Spinal cord (tissue), 9 donors: ENCODE measurements at regions not wholly inside any gene's neighbourhood (a gene's known extent, or its start where the extent isn't known, plus 50 kb on each side); places are given as distances from the start of the nearest gene placed in this dataset.
A peak's percentile ranks its signal among the peaks of the same experiment; 100 is the strongest.

Experiments
- DNase-seq, 6 donors: peaks; one replicate each; pipeline versions ENCODE4 v3.0.0 to v3.0.0-alpha.2; 2013 to 2015; ENCODE audit warnings: low spot score in 6 of 6, low read depth in 4 of 6
- H3K27ac ChIP-seq: one replicate; pipeline ENCODE4 v1.5.1; 2013; ENCODE audit warnings: low read depth, low read length, control low read depth
- H3K27me3 ChIP-seq: one replicate; pipeline ENCODE4 v1.6.1; 2013; ENCODE audit warnings: low read length; ENCODE audit not compliant: control insufficient read depth, insufficient read depth
- H3K36me3 ChIP-seq: one replicate; pipeline ENCODE4 v1.6.1; 2013; ENCODE audit warnings: low read length; ENCODE audit not compliant: control insufficient read depth, insufficient read depth
- H3K4me1 ChIP-seq: one replicate; pipeline ENCODE4 v1.6.1; 2013; ENCODE audit warnings: low read length; ENCODE audit not compliant: control insufficient read depth, insufficient read depth
- H3K4me3 ChIP-seq: one replicate; pipeline ENCODE4 v1.5.1; 2013; ENCODE audit warnings: low read depth, low read length, control low read depth
- H3K9me3 ChIP-seq: one replicate; pipeline ENCODE4 v1.6.1; 2013; ENCODE audit warnings: low read length; ENCODE audit not compliant: control insufficient read depth, insufficient read depth
- WGBS: methylation state at CpG from one replicate; pipeline ENCODE4 v1.1.5; 2013; ENCODE audit warnings: missing lambda C conversion rate; ENCODE audit not compliant: insufficient coverage; 5-methylcytosine and 5-hydroxymethylcytosine counted together
- donor health status: healthy.

- Histone ChIP-seq H3K9me3 (no peaks in the 10 kb centered on the region), H3K27ac (no peak overlapping the region), H3K27me3 (no peaks in the 10 kb centered on the region), H3K4me1 (no peaks in the 10 kb centered on the region), H3K36me3 (no peaks in the 10 kb centered on the region), H3K4me3 (no peak overlapping the region)
- DNase-seq, result peak; percentile 40 to 95 (median 62)
- WGBS, result no CpG with 5 or more reads among the region's 2 CpGs
Measured at GRCh38 chr12:87848248-87848868, 180.8 kb downstream of the C12orf50 start.

DNA sequence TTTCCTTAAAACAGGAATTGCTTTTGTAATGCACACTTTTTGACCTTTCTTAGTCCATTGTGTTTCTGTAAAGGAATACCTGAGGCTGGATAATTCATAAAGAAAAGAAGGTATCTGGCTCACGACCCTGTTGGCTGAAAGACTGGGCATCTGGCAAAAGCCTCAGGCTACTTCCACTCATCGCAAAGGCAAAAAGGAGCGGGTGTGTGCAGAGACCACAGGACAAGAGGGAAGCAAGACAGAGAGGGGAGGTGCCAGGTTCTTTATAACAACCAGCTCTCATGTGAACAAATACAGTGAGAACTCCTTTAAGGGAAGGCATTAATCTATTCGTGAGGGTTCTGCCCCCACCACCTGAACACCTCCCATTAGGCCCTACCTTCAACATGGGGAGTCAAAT is 182.1 kb downstream of the C12orf50 start:
- WGBS, result no CpG with 5 or more reads among the region's 4 CpGs
- Histone ChIP-seq H3K27me3 (no peaks in the 10 kb centered on the region), H3K4me1 (no peaks in the 10 kb centered on the region), H3K27ac (no peak overlapping the region), H3K4me3 (no peak overlapping the region), H3K9me3 (no peaks in the 10 kb centered on the region), H3K36me3 (no peaks in the 10 kb centered on the region)
- DNase-seq, result no peak

DNA sequence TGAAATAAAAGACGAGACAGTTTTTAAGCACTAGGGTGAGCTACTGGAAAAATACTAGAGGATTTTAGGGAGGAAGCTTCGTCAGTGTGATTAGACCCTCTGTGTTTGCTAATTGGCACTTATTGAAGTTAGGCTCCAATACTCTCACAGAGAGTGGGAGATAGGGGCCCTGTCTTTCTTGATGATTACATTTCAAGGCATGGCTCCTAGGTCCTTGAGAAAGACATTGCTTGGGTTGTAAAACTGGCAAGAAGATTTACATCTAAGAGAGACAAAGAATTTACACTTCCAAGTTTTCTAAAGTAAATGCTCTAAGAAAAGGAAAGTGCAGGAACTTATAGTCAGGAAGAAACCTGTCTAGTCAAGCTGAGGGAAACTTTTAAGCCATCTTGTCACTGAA is 183.2 kb downstream of the C12orf50 start:
- H3K9me3 ChIP-seq, result no peaks in the 10 kb centered on the region
- WGBS, result 60% methylated on average over 2 of the region's 2 CpGs
- H3K4me1 ChIP-seq, result no peaks in the 10 kb centered on the region
- no peaks in the 10 kb centered on the region for H3K27me3 ChIP-seq
- H3K4me3 ChIP-seq, result no peak overlapping the region
- H3K36me3 ChIP-seq, result no peaks in the 10 kb centered on the region
- H3K27ac ChIP-seq, result no peak overlapping the region
- peak in 1 of 6 donors; percentile 9 for DNase-seq

- no peak overlapping the region for H3K27ac ChIP-seq
- H3K4me3 ChIP-seq, result no peak overlapping the region
- H3K36me3 ChIP-seq, result no peaks in the 10 kb centered on the region
- H3K27me3 ChIP-seq, result no peaks in the 10 kb centered on the region
- H3K4me1 ChIP-seq, result no peaks in the 10 kb centered on the region
- no peaks in the 10 kb centered on the region for H3K9me3 ChIP-seq
- no peak for DNase-seq
Measured at GRCh38 chr12:87841935-87842334, 187.3 kb downstream of the C12orf50 start.

- no peak overlapping the region for H3K27ac ChIP-seq
- H3K4me1 ChIP-seq, result no peaks in the 10 kb centered on the region
- no peaks in the 10 kb centered on the region for H3K36me3 ChIP-seq
- no peak overlapping the region for H3K4me3 ChIP-seq
- no peaks in the 10 kb centered on the region for H3K9me3 ChIP-seq
- no peaks in the 10 kb centered on the region for H3K27me3 ChIP-seq
- DNase-seq, result peak in 1 of 6 donors; percentile 42
Measured at GRCh38 chr12:87836190-87836589, 193.0 kb downstream of the C12orf50 start.

- Histone ChIP-seq H3K4me3 (no peak overlapping the region), H3K27ac (no peak overlapping the region), H3K36me3 (no peaks in the 10 kb centered on the region), H3K4me1 (no peaks in the 10 kb centered on the region), H3K27me3 (no peaks in the 10 kb centered on the region), H3K9me3 (no peaks in the 10 kb centered on the region)
- WGBS, result no CpG with 5 or more reads among the region's 6 CpGs
- DNase-seq, result peak in 2 of 6 donors; percentile 47 to 80
Measured at GRCh38 chr12:87828382-87828973, 200.7 kb downstream of the C12orf50 start.

DNA sequence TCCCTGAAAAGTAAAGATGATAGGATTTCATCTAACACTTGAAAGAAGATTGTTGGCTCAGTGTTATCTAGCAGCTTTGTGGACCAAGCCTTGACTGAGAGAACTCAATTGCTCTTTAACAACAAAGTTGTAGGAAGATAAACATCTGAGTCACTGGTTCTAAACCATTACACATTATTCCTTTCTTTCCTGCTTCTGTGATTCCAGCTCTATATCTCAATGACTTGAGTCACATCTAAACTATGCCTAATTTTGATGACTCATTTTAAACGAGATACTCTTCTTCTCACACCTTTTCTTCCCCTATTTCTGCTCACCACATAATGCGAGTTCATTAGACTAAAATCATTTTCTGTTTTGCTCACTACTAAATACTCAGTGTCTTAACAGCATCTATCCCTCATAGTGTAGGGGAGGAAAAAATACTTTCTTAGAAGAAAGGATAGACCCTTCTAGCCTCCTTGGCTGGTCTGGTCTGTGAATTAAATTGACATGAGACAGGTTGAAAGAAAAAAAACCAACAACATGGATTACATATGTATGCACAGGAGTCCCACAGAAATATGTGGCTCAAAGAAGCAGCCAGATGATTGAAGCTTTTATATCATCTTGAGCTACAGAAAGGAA is 201.4 kb downstream of the C12orf50 start:
- Histone ChIP-seq H3K36me3 (no peaks in the 10 kb centered on the region), H3K4me3 (no peak overlapping the region), H3K4me1 (no peaks in the 10 kb centered on the region), H3K9me3 (no peaks in the 10 kb centered on the region), H3K27me3 (no peaks in the 10 kb centered on the region), H3K27ac (no peak overlapping the region)
- DNase-seq, result no peak
- 88% methylated on average over 2 of the region's 2 CpGs for WGBS

DNA sequence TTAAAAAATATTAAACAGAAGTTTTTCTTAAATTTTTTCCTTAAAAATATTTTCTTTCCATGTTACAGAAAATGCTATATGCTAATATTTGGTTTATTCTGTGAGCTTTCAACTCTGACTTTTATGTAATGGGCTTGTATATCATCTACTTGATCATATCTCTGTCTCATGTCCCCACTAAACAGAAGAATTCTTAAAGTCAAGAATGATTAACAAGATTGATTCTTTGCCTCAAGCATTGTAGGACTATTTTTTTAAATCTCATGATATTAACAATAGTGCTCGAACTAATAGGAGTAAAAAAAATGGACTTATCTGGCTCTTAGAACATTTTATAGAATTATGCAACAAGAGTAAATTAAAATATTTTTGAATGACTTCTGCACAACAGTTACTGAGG is 206.3 kb downstream of the C12orf50 start:
- no peak for DNase-seq
- no peak overlapping the region for H3K27ac ChIP-seq
- H3K4me1 ChIP-seq, result no peaks in the 10 kb centered on the region
- WGBS, result no CpG with 5 or more reads among the region's 1 CpG
- H3K36me3 ChIP-seq, result no peaks in the 10 kb centered on the region
- no peaks in the 10 kb centered on the region for H3K27me3 ChIP-seq
- H3K4me3 ChIP-seq, result no peak overlapping the region
- H3K9me3 ChIP-seq, result no peaks in the 10 kb centered on the region

DNA sequence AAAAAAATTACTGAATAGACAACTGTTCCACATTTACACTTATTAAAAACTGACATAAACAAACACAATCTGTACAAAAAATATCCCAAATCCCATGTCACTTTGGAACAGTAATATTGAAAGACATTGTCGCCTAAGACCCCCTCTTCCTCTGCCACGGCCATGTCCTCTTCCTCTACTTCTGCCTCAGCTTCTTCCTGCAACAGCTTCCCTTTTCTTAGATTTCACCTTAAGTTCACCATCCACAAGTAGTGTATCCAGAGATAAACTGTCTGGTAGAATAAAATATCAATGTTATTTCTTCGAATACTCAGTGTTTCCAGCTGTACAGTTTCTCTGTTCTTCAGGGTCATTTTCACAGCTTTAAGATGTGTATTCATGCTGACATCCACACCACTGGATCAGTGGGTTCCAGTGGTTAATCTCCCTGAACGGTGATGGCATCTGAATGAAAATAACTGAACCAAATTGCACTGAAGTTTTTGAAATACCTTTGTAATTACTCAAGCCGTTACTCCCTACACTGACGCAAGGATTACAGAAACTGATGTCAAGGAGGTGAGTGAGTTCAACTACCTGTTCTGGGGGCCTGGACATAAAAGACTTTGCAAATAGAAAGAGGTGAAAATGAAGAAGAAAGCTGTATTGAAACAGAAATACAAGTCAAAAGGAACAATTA is 208.5 kb downstream of the C12orf50 start:
- Histone ChIP-seq H3K4me1 (no peaks in the 10 kb centered on the region), H3K4me3 (no peak overlapping the region), H3K36me3 (no peaks in the 10 kb centered on the region), H3K27me3 (no peaks in the 10 kb centered on the region), H3K27ac (no peak overlapping the region), H3K9me3 (no peaks in the 10 kb centered on the region)
- no peak for DNase-seq
- WGBS, result no CpG with 5 or more reads among the region's 6 CpGs

- Histone ChIP-seq H3K4me1 (no peaks in the 10 kb centered on the region), H3K27ac (no peak overlapping the region), H3K36me3 (no peaks in the 10 kb centered on the region), H3K9me3 (no peaks in the 10 kb centered on the region), H3K4me3 (no peak overlapping the region), H3K27me3 (no peaks in the 10 kb centered on the region)
- no peak for DNase-seq
Measured at GRCh38 chr12:87818441-87818840, 210.8 kb downstream of the C12orf50 start.
